Heart right ventricle (tissue), 16 donors: ENCODE measurements at regions not wholly inside any gene's neighbourhood (a gene's known extent, or its start where the extent isn't known, plus 50 kb on each side); places are given as distances from the start of the nearest gene placed in this dataset.
A peak's percentile ranks its signal among the peaks of the same experiment; 100 is the strongest.

Experiments
- ATAC-seq, 8 donors: fragments of 200-7000 bp; cut with Tn5 transposase; one replicate each; pipeline ENCODE4 v1.9.1; 2020; ENCODE audit warnings: mild to moderate bottlenecking in 8 of 8, moderate library complexity in 8 of 8, moderate number of reproducible peaks in 1 of 8
- DNase-seq, 2 donors: peaks; one replicate each; pipeline ENCODE4 v3.0.0-alpha.2; 2020
- H3K27ac ChIP-seq, 10 donors: fragments of 200-600 bp; sonication (generic) in 2 of 10; one replicate each; pipeline versions ENCODE4 v1.5.0 to v1.8.0; 2020 to 2022; ENCODE audit warnings: mild to moderate bottlenecking in 3 of 10
- H3K27me3 ChIP-seq, 7 donors: fragments of 200-600 bp; one replicate each; pipeline ENCODE4 v1.8.0; 2021 to 2022; ENCODE audit warnings: mild to moderate bottlenecking in 2 of 7
- H3K36me3 ChIP-seq, 9 donors: fragments of 200-600 bp; sonication (generic) in 1 of 9; one replicate each; pipeline versions ENCODE4 v1.5.0 to v1.8.0; 2020 to 2022; ENCODE audit warnings: mild to moderate bottlenecking in 2 of 9
- H3K4me1 ChIP-seq, 9 donors: fragments of 200-600 bp; sonication (generic) in 1 of 9; one replicate each; pipeline versions ENCODE4 v1.5.0 to v1.8.0; 2020 to 2022; ENCODE audit warnings: mild to moderate bottlenecking in 4 of 9
- H3K4me3 ChIP-seq, 10 donors: fragments of 200-600 bp; sonication (generic) in 2 of 10; one replicate each; pipeline versions ENCODE4 v1.5.0 to v1.8.0; 2020 to 2022; ENCODE audit warnings: mild to moderate bottlenecking in 7 of 10, moderate library complexity in 2 of 10
- H3K9me3 ChIP-seq, 11 donors: fragments of 200-600 bp in 10 of 11; sonication (generic) in 2 of 11; one replicate each; pipeline versions ENCODE4 v1.5.0 to v1.8.0; 2013 to 2022; ENCODE audit warnings: mild to moderate bottlenecking in 2 of 11, control low read depth in 1 of 11, moderate library complexity in 1 of 11
- CTCF ChIP-seq, 9 donors: fragments of 200-600 bp; sonication (generic) in 2 of 9; IDR thresholded peaks; one replicate each; pipeline versions ENCODE4 v1.5.0 to v1.8.0; 2021 to 2022; ENCODE audit warnings: antibody characterized with exemption in 9 of 9, mild to moderate bottlenecking in 5 of 9, moderate library complexity in 1 of 9
- WGBS, 2 donors: extraction: QIAGEN DNeasy Blood & Tissue Kit; methylation state at CpG; one replicate each; pipeline ENCODE4 v1.1.7; 2013; ENCODE audit warnings: inconsistent platforms in 1 of 2; 5-methylcytosine and 5-hydroxymethylcytosine counted together
- intact Hi-C, 10 donors: fragments of 100-400 bp; cut with DNase I; formaldehyde crosslinking; loops; one replicate each; pipeline versions ENCODE4 v1.11.1 to v1.14.2; 2022
- donor health status: Arrhythmogenic right ventricular cardiomyopathy.
- donor health status: ischemic (EF 13 %, LVEDD 7.1; RV severe dilation, severe dysfunction).
- donor health status: healthy with polysubstance abuse.
- donor health status: DM: no; HTN: yes; CAD: no.
- donor health status: DM: no; HTN: no; CAD: no.
- donor health status: ischemic (EF 25% LVEDD 6.9; RV normal size, moderate dysfunction).
- donor health status: ischemic (EF 25% LVEDD 5.7; RV mildly dilated, moderate dysfunction).
- donor health status: healthy.
- donor health status: DM: yes; HTN: yes; CAD: no.
- donor health status: Ischemic cardiomyopathy.
- donor health status: ischemic (EF 35%, LVEDD 5.7; RV mildly dilated, moderate dysfunction).
- donor health status: nonischemic (EF 11% LVEDD 7.7; RV severe dilation, severe dysfunction).
- donor health status: DM: yes; HTN: yes; CAD: no.
- donor health status: PGD.
- donor health status: ischemic (EF 29% LVEDD 5.4; RV normal size, mild dysfunction).
- donor health status: nonischemic (EF 23%, LVEDD 6.1; RV moderate dilation, normal function).

GRCh38 chr3:20388971-20389370 lies 203.0 kb upstream of the SGO1 start:
- no peak for TF ChIP-seq CTCF (IDR thresholded peaks at IDR 0.05)
- no peak overlapping the region for H3K27ac ChIP-seq
- no peak overlapping the region for H3K4me3 ChIP-seq
- no peaks in the 10 kb centered on the region for H3K27me3 ChIP-seq
- 62 to 70% methylated on average over 1 of the region's 1 CpG for WGBS, 2 donors
- no peaks in the 10 kb centered on the region for H3K4me1 ChIP-seq
- no peak for ATAC-seq
- peaks cover 0 to 10% (median 0%) of the 10 kb centered on the region in 11 donors for H3K9me3 ChIP-seq
- intact Hi-C loops: no loop called here
- DNase-seq: no peak
- H3K36me3 ChIP-seq: no peaks in the 10 kb centered on the region

GRCh38 chr3:20380295-20380694 lies 194.3 kb upstream of the SGO1 start:
- Histone ChIP-seq H3K27ac (no peak overlapping the region), H3K27me3 (no peaks in the 10 kb centered on the region), H3K9me3 (no peaks in the 10 kb centered on the region), H3K36me3 (no peaks in the 10 kb centered on the region), H3K4me1 (peaks cover 0 to 23% (median 12%) of the 10 kb centered on the region in 9 donors), H3K4me3 (no peak overlapping the region)
- no peak for DNase-seq
- intact Hi-C loops: no loop called here
- no peak for ATAC-seq
- no peak for TF ChIP-seq CTCF (IDR thresholded peaks at IDR 0.05)
- WGBS, 2 donors: 0 to 12% methylated on average over 1 of the region's 1 CpG

GRCh38 chr3:20378315-20378714 lies 192.3 kb upstream of the SGO1 start:
- DNase-seq (no peak), ATAC-seq (no peak)
- Histone ChIP-seq H3K36me3 (no peaks in the 10 kb centered on the region), H3K4me3 (no peak overlapping the region), H3K27ac (peak overlapping the region in 4 of 10 donors; percentile 16 to 28 (median 20)), H3K27me3 (no peaks in the 10 kb centered on the region), H3K4me1 (peaks cover 0 to 23% (median 12%) of the 10 kb centered on the region in 9 donors), H3K9me3 (no peaks in the 10 kb centered on the region)
- no peak for TF ChIP-seq CTCF (IDR thresholded peaks at IDR 0.05)
- 41 to 42% methylated on average over 2 of the region's 2 CpGs for WGBS, 2 donors
- intact Hi-C loops: no loop called here

- intact Hi-C loops: no loop called here
- Histone ChIP-seq H3K4me1 (peaks cover 0 to 23% (median 12%) of the 10 kb centered on the region in 9 donors), H3K27ac (no peak overlapping the region), H3K4me3 (no peak overlapping the region), H3K9me3 (no peaks in the 10 kb centered on the region), H3K36me3 (no peaks in the 10 kb centered on the region), H3K27me3 (no peaks in the 10 kb centered on the region)
- DNase-seq (no peak), ATAC-seq (no peak)
- no peak for TF ChIP-seq CTCF (IDR thresholded peaks at IDR 0.05)
These were observed 190.7 kb upstream of the SGO1 start for GRCh38 chr3:20376665-20377217.
